ENCODE measurements at regions not wholly inside any gene's neighbourhood (a gene's known extent, or its start where the extent isn't known, plus 50 kb on each side); places are given as distances from the start of the nearest gene placed in this dataset.

DNA sequence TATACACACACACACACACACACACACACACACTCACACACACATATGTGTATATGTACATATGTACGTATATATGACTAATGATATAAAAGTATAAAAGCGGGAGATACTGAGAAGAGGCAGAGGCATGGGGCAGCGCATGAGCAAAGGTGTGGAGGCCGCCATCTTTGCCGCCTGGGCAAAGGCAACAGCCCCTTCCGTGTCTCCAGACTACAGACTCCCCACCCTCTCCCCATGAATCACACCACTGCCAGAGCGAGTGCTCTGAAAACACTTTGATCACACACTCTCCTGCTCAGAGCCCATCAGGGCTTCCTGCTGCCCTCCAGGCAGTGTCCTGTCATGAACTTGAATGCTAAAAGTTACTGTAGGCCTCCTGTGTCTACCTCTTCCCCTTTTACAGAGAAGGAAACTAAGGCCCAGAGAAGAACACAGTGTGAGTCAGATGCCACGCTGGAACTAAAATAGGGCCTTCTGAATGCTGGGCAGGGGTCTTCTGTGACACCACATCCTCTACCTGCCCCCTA, 54.7 kb upstream of the SSBP3 start:
- no peaks in the 10 kb centered on the region for H3K36me3 ChIP-seq (ENCODE audit: control insufficient read depth in 3 of 3, insufficient read depth in 2 of 3, low read depth in 1 of 3, low read length in 3 of 3)
- no peaks in the 10 kb centered on the region for H3K9me3 ChIP-seq (ENCODE audit: control insufficient read depth in 2 of 2, insufficient read depth in 1 of 2, low read depth in 1 of 2, low read length in 1 of 2)
- no peak overlapping the region for H3K4me3 ChIP-seq (ENCODE audit: low read depth in 1 of 3, low read length in 3 of 3)
- DNase-seq: no peak
- WGBS, 3 donors: 88 to 95% (median 93%) methylated on average over 8 of the region's 8 CpGs
- H3K27me3 ChIP-seq (ENCODE audit: control insufficient read depth in 3 of 3, insufficient read depth in 3 of 3, low read length in 3 of 3): no peaks in the 10 kb centered on the region
- no peak for FAIRE-seq
- no peak overlapping the region for H3K27ac ChIP-seq (ENCODE audit: low read depth in 1 of 3, low read length in 2 of 3)
- H3K4me1 ChIP-seq (ENCODE audit: control insufficient read depth in 3 of 3, insufficient read depth in 2 of 3, low read depth in 1 of 3, low read length in 2 of 3): peaks cover 0 to 44% (median 12%) of the 10 kb centered on the region in 3 donors

DNA sequence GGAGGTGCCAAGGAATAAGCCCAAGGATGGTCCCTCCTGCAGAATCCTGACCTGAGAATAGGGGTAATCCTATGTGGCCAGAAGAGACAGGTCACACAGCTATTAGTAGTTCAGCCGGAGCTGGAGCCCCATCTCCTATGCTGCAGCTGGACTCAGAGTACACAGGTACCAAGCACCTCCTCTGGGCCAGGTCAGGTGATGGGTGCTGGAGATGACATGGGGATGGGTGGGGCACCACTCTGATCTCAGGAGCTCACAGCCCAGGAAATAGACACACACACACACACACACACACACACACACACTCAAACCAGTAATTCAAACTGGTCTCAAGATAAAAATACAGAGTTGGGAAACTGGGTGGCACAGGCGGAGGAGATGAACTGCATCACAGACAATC, 54.2 kb upstream of the SSBP3 start:
- DNase-seq (peak in 1 of 2 donors; percentile 47), FAIRE-seq (no peak)
- H3K4me1 ChIP-seq (ENCODE audit: control insufficient read depth in 3 of 3, insufficient read depth in 2 of 3, low read depth in 1 of 3, low read length in 2 of 3): peaks cover 0 to 41% (median 12%) of the 10 kb centered on the region in 3 donors
- H3K9me3 ChIP-seq (ENCODE audit: control insufficient read depth in 2 of 2, insufficient read depth in 1 of 2, low read depth in 1 of 2, low read length in 1 of 2): no peaks in the 10 kb centered on the region
- no peaks in the 10 kb centered on the region for H3K27me3 ChIP-seq (ENCODE audit: control insufficient read depth in 3 of 3, insufficient read depth in 3 of 3, low read length in 3 of 3)
- H3K4me3 ChIP-seq (ENCODE audit: low read depth in 1 of 3, low read length in 3 of 3): no peak overlapping the region
- H3K36me3 ChIP-seq (ENCODE audit: control insufficient read depth in 3 of 3, insufficient read depth in 2 of 3, low read depth in 1 of 3, low read length in 3 of 3): no peaks in the 10 kb centered on the region
- 74 to 93% (median 76%) methylated on average over 2 of the region's 2 CpGs for WGBS, 3 donors
- H3K27ac ChIP-seq (ENCODE audit: low read depth in 1 of 3, low read length in 2 of 3): no peak overlapping the region

DNA sequence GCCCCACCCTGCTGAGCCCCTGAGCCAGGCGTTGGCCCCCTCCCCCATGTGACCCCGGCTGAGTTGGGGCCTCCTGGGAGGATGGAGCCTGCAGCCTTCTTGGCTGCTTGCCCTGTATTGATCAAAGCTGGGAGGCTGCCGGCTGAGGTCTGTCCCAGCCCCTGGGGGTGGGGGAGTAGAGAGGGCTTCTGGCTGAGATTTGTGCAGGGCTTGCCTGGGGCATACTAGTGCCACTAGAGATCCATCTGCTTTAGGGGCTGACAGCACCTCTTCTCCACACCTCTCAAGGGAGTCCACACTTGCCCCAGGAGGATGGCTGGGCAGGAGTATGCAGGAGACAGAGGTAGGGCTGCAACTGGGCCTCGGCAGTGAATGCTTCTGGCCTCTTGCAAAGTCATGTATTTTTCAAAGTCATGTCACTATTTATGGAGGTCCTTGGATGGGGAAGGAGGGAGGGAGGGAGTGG, 53.6 kb upstream of the SSBP3 start:
- H3K4me1 ChIP-seq (ENCODE audit: control insufficient read depth in 3 of 3, insufficient read depth in 2 of 3, low read depth in 1 of 3, low read length in 2 of 3): peaks cover 0 to 35% (median 11%) of the 10 kb centered on the region in 3 donors
- peak in 1 of 2 donors; percentile 62 for DNase-seq
- no peak for FAIRE-seq
- H3K27me3 ChIP-seq (ENCODE audit: control insufficient read depth in 3 of 3, insufficient read depth in 3 of 3, low read length in 3 of 3): no peaks in the 10 kb centered on the region
- no peaks in the 10 kb centered on the region for H3K36me3 ChIP-seq (ENCODE audit: control insufficient read depth in 3 of 3, insufficient read depth in 2 of 3, low read depth in 1 of 3, low read length in 3 of 3)
- no peak overlapping the region for H3K4me3 ChIP-seq (ENCODE audit: low read depth in 1 of 3, low read length in 3 of 3)
- no peaks in the 10 kb centered on the region for H3K9me3 ChIP-seq (ENCODE audit: control insufficient read depth in 2 of 2, insufficient read depth in 1 of 2, low read depth in 1 of 2, low read length in 1 of 2)
- 12 to 18% (median 16%) methylated on average over 4 of the region's 4 CpGs for WGBS, 3 donors
- H3K27ac ChIP-seq (ENCODE audit: low read depth in 1 of 3, low read length in 2 of 3): no peak overlapping the region

- Histone ChIP-seq H3K36me3 (ENCODE audit: control insufficient read depth in 3 of 3, insufficient read depth in 2 of 3, low read depth in 1 of 3, low read length in 3 of 3) (no peaks in the 10 kb centered on the region), H3K4me3 (ENCODE audit: low read depth in 1 of 3, low read length in 3 of 3) (no peak overlapping the region), H3K9me3 (ENCODE audit: control insufficient read depth in 2 of 2, insufficient read depth in 1 of 2, low read depth in 1 of 2, low read length in 1 of 2) (no peaks in the 10 kb centered on the region), H3K27me3 (ENCODE audit: control insufficient read depth in 3 of 3, insufficient read depth in 3 of 3, low read length in 3 of 3) (no peaks in the 10 kb centered on the region), H3K4me1 (ENCODE audit: control insufficient read depth in 3 of 3, insufficient read depth in 2 of 3, low read depth in 1 of 3, low read length in 2 of 3) (peaks cover 0 to 29% (median 5%) of the 10 kb centered on the region in 3 donors), H3K27ac (ENCODE audit: low read depth in 1 of 3, low read length in 2 of 3) (no peak overlapping the region)
- DNase-seq (no peak), FAIRE-seq (no peak)
Observed at GRCh38 chr1:54459140-54459539, 52.9 kb upstream of the SSBP3 start.

DNA sequence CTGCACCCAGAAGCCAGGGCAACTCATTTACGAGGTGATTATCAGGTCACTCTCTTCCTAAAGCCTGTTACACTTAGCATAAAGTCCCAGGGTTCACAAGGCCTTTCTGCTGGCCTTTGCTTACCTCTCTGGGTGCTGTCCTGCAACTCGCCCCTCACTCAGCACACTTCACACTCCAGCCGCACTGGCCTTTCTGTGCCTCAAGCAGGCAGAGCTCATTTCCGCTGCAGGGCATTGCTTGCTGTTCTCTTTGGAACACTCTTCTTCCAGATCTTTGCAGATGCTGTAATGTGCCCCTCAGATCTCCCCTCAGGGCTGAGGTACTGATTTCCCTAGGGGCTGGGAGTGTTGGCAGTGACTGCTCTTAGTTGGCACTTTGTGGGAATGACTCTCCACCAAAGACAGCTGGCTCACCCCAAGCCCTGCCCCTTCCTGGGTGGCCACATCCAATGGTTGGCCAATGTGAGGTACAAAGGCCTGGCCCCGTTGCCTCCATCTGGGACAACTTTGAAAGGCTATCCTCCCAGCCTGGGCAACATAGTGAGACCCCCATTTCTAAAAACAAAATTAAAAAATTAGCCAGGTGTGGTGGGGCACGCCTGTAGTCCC, 50.8 kb upstream of the SSBP3 start:
- Histone ChIP-seq H3K4me3 (ENCODE audit: low read depth in 1 of 3, low read length in 3 of 3) (no peak overlapping the region), H3K27ac (ENCODE audit: low read depth in 1 of 3, low read length in 2 of 3) (no peak overlapping the region), H3K9me3 (ENCODE audit: control insufficient read depth in 2 of 2, insufficient read depth in 1 of 2, low read depth in 1 of 2, low read length in 1 of 2) (peaks cover 0 to 4% of the 10 kb centered on the region in 2 donors), H3K4me1 (ENCODE audit: control insufficient read depth in 3 of 3, insufficient read depth in 2 of 3, low read depth in 1 of 3, low read length in 2 of 3) (peaks cover 0 to 13% (median 0%) of the 10 kb centered on the region in 3 donors), H3K36me3 (ENCODE audit: control insufficient read depth in 3 of 3, insufficient read depth in 2 of 3, low read depth in 1 of 3, low read length in 3 of 3) (no peaks in the 10 kb centered on the region), H3K27me3 (ENCODE audit: control insufficient read depth in 3 of 3, insufficient read depth in 3 of 3, low read length in 3 of 3) (peaks cover 0 to 2% (median 0%) of the 10 kb centered on the region in 3 donors)
- 82 to 90% (median 83%) methylated on average over 6 of the region's 6 CpGs for WGBS, 3 donors
- DNase-seq (no peak), FAIRE-seq (no peak)

DNA sequence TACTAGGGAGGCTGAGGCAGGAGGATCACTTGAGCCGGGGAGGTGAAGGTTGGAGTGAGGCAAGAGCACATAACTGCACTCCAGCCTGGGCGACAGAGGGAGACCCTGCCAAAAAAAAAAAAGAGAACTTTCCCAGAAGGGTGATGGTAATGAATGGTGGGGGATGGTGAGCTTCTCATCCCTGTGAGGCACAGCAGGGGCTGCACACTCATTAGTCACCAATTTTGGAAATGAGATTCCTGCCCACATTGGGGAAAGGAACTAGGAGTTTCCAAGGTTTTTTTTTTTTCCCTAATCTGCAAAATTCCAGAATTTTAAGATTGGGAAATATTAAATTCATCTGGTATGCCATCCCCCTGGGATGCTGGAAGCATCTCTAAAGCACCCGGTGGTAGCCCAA, 50.2 kb upstream of the SSBP3 start:
- Histone ChIP-seq H3K27ac (ENCODE audit: low read depth in 1 of 3, low read length in 2 of 3) (no peak overlapping the region), H3K4me3 (ENCODE audit: low read depth in 1 of 3, low read length in 3 of 3) (no peak overlapping the region), H3K9me3 (ENCODE audit: control insufficient read depth in 2 of 2, insufficient read depth in 1 of 2, low read depth in 1 of 2, low read length in 1 of 2) (peaks cover 0 to 4% of the 10 kb centered on the region in 2 donors), H3K4me1 (ENCODE audit: control insufficient read depth in 3 of 3, insufficient read depth in 2 of 3, low read depth in 1 of 3, low read length in 2 of 3) (peaks cover 0 to 11% (median 0%) of the 10 kb centered on the region in 3 donors), H3K27me3 (ENCODE audit: control insufficient read depth in 3 of 3, insufficient read depth in 3 of 3, low read length in 3 of 3) (peaks cover 0 to 2% (median 0%) of the 10 kb centered on the region in 3 donors), H3K36me3 (ENCODE audit: control insufficient read depth in 3 of 3, insufficient read depth in 2 of 3, low read depth in 1 of 3, low read length in 3 of 3) (no peaks in the 10 kb centered on the region)
- DNase-seq (no peak), FAIRE-seq (no peak)
- WGBS, 3 donors: 80 to 93% (median 89%) methylated on average over 3 of the region's 3 CpGs
